ENCODE measurements at regions not wholly inside any gene's neighbourhood (a gene's known extent, or its start where the extent isn't known, plus 50 kb on each side); places are given as distances from the start of the nearest gene placed in this dataset.

DNA sequence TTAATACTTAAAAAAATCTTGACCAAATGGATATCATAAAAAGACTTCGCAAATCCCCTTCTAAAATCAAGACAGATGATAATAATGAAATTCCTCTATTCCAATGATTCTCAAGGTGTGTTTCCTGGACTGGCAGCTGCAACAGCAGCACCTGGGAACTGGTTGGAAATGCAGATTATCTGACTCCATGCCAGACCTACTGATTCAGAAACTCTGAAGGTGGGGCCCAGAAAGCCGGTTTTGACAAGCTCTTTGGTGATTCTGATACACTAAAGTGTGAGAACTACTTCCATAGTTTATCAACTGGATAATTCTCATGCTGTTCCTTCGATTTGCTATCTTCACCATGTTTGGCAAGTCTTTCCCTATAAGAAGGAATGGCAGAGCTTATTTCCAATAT is 252.1 kb downstream of the COL12A1 start:
- no peaks in the 10 kb centered on the region for H3K36me3 ChIP-seq
- intact Hi-C loops (cut with DNase I; ENCODE audit: low total_unique reads), result no loop called here
- no peak for TF ChIP-seq EP300 (IDR thresholded peaks at IDR 0.05; ENCODE audit: low read depth)
- no peak for TF ChIP-seq POLR2A (IDR thresholded peaks at IDR 0.05)
- TF ChIP-seq, protein P1, sequence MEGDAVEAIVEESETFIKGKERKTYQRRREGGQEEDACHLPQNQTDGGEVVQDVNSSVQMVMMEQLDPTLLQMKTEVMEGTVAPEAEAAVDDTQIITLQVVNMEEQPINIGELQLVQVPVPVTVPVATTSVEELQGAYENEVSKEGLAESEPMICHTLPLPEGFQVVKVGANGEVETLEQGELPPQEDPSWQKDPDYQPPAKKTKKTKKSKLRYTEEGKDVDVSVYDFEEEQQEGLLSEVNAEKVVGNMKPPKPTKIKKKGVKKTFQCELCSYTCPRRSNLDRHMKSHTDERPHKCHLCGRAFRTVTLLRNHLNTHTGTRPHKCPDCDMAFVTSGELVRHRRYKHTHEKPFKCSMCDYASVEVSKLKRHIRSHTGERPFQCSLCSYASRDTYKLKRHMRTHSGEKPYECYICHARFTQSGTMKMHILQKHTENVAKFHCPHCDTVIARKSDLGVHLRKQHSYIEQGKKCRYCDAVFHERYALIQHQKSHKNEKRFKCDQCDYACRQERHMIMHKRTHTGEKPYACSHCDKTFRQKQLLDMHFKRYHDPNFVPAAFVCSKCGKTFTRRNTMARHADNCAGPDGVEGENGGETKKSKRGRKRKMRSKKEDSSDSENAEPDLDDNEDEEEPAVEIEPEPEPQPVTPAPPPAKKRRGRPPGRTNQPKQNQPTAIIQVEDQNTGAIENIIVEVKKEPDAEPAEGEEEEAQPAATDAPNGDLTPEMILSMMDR (IDR thresholded peaks at IDR 0.05), result no peak
- TF ChIP-seq POLR2AphosphoS5 (IDR thresholded peaks at IDR 0.05), result no peak
- 80% methylated on average over 3 of the region's 3 CpGs for WGBS, 2 donors (ENCODE audit: low coverage in 1 of 2)
- H3K9me3 ChIP-seq, result no peaks in the 10 kb centered on the region
- no peak overlapping the region for H3K27ac ChIP-seq
- H3K4me3 ChIP-seq, result no peak overlapping the region
- in situ Hi-C loops (cut with MboI; ENCODE audit: low pct_ligation_motif_present in 1 of 4, low pct_unique_long_range_greater_than_20kb in 1 of 4, low sequenced_read_pairs in 3 of 4), result no loop called here
- no peak for DNase-seq
- H3K4me1 ChIP-seq, result no peaks in the 10 kb centered on the region
- no peaks in the 10 kb centered on the region for H3K27me3 ChIP-seq

DNA sequence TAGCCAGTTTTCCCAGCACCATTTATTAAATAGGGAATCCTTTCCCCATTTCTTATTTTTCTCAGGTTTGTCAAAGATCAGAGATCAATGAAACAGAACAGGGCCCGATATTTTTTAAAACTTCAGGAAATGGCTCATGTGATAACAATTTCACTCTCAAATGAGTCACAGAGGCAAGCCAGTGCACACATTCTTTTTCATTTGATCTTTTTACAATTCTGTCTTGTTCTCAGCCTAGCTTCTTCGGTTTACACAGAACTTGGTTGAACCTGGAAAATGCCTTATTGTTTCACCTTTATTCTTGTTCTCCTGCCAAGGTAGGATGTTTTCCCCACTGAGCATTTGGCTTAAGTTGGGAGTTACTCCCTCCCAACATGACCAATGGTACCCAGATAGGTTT is 258.9 kb downstream of the COL12A1 start:
- Histone ChIP-seq H3K4me3 (no peak overlapping the region), H3K27ac (no peak overlapping the region), H3K9me3 (no peaks in the 10 kb centered on the region), H3K4me1 (no peaks in the 10 kb centered on the region), H3K27me3 (no peaks in the 10 kb centered on the region), H3K36me3 (no peaks in the 10 kb centered on the region)
- DNase-seq, result no peak
- WGBS, 2 donors (ENCODE audit: low coverage in 1 of 2), result 79 to 81% methylated on average over 2 of the region's 2 CpGs
- TF ChIP-seq EP300 (IDR thresholded peaks at IDR 0.05; ENCODE audit: low read depth) (no peak), POLR2A (IDR thresholded peaks at IDR 0.05) (no peak), POLR2AphosphoS5 (IDR thresholded peaks at IDR 0.05) (no peak)
- TF ChIP-seq, protein P1 (IDR thresholded peaks at IDR 0.05), result no peak
- intact Hi-C loops (cut with DNase I; ENCODE audit: low total_unique reads) (no loop called here), in situ Hi-C loops (cut with MboI; ENCODE audit: low pct_ligation_motif_present in 1 of 4, low pct_unique_long_range_greater_than_20kb in 1 of 4, low sequenced_read_pairs in 3 of 4) (no loop called here)

DNA sequence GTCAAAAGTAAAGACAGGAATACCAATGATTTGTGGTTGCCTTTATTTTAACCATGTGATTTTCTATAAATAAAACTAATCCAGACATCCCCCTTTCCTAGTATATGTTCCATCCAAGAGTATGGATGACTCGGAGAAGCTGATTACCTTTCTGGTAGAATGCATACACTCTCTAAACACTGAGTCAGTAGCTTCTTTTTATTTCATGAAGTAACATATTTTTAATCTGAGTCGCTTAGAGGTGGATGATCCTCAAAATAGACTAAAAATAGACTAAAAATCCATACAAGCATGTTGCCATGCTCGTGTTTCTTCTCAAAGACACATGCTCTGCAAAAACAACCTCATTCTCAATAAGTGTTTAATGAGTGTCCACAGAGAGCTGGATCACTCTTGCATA is 263.7 kb downstream of the COL12A1 start:
- 53 to 56% methylated on average over 3 of the region's 3 CpGs for WGBS, 2 donors (ENCODE audit: low coverage in 1 of 2)

DNA sequence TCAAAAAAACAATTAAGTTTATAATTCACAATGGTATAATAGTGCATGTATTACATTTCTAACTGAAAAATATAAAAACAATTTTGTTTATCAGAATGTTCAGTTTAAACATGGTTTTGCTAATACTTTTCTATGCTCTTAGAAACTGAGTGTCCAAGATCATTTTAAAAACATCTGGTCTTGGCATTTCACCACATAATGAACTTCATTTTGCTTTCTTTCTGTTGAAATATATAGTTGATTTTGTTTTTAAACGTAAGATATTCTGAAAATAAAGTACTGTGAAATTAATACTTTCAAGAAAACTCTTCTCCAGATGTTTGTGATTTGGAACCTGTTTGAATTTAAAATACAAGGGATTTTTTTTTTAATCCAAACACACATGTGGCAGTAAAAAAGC is 264.4 kb downstream of the COL12A1 start:
- Histone ChIP-seq H3K4me3 (no peak overlapping the region), H3K27me3 (no peaks in the 10 kb centered on the region), H3K36me3 (no peaks in the 10 kb centered on the region), H3K9me3 (no peaks in the 10 kb centered on the region), H3K4me1 (no peaks in the 10 kb centered on the region), H3K27ac (no peak overlapping the region)
- in situ Hi-C loops (cut with MboI; ENCODE audit: low pct_ligation_motif_present in 1 of 4, low pct_unique_long_range_greater_than_20kb in 1 of 4, low sequenced_read_pairs in 3 of 4), result no loop called here
- DNase-seq, result no peak
- 5 to 28% methylated on average over 1 of the region's 1 CpG for WGBS, 2 donors (ENCODE audit: low coverage in 1 of 2)
- intact Hi-C loops (cut with DNase I; ENCODE audit: low total_unique reads), result no loop called here
- TF ChIP-seq POLR2A (IDR thresholded peaks at IDR 0.05), result no peak
- TF ChIP-seq, protein P1 (IDR thresholded peaks at IDR 0.05), result no peak

More for the DNA sequence above, 263.7 kb downstream of the COL12A1 start:
- TF ChIP-seq, protein P1 (IDR thresholded peaks at IDR 0.05), result no peak
- TF ChIP-seq POLR2A (IDR thresholded peaks at IDR 0.05) (no peak), POLR2AphosphoS5 (IDR thresholded peaks at IDR 0.05) (no peak)
- intact Hi-C loops (cut with DNase I; ENCODE audit: low total_unique reads), result no loop called here
- Histone ChIP-seq H3K27ac (no peak overlapping the region), H3K4me3 (no peak overlapping the region), H3K36me3 (no peaks in the 10 kb centered on the region), H3K9me3 (no peaks in the 10 kb centered on the region), H3K27me3 (no peaks in the 10 kb centered on the region), H3K4me1 (no peaks in the 10 kb centered on the region)
- DNase-seq, result no peak
- in situ Hi-C loops (cut with MboI; ENCODE audit: low pct_ligation_motif_present in 1 of 4, low pct_unique_long_range_greater_than_20kb in 1 of 4, low sequenced_read_pairs in 3 of 4), result no loop called here

Measured in transverse colon (tissue), 4 donors.